ENCODE measurements at regions not wholly inside any gene's neighbourhood (a gene's known extent, or its start where the extent isn't known, plus 50 kb on each side); places are given as distances from the start of the nearest gene placed in this dataset.

DNA sequence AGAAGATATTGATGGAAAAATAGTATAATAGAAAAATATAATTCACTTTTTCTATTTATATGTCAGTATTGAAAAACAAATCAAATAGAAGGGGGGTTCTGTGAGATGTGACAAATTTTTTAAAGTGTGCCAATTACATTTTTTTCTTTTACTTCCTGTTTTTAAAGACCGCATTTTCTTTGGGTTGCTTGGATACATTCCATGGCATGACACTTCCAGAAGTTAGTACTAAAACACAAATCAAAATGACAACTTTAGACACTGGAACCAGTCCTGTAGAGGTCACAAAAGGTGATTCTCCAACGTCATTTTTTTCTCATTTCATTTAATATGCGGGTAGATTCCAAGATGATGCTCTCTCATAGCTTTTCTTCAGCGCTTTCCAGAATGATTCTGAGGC lies 116.2 kb upstream of the GNPDA2 start:
- Histone ChIP-seq H3K9me3 (no peaks in the 10 kb centered on the region), H3K27me3 (no peaks in the 10 kb centered on the region), H3K4me1 (no peaks in the 10 kb centered on the region), H3K36me3 (no peaks in the 10 kb centered on the region), H3K27ac (no peak overlapping the region), H3K4me3 (no peak overlapping the region)
- no peak for DNase-seq
- in situ Hi-C loops (cut with MboI; ENCODE audit: low pct_ligation_motif_present in 1 of 4, low pct_unique_long_range_greater_than_20kb in 1 of 4, low sequenced_read_pairs in 3 of 4) (no loop called here), intact Hi-C loops (cut with DNase I; ENCODE audit: low total_unique reads) (no loop called here)
- TF ChIP-seq POLR2AphosphoS5 (IDR thresholded peaks at IDR 0.05): no peak
- TF ChIP-seq EP300 (IDR thresholded peaks at IDR 0.05; ENCODE audit: low read depth): no peak
- TF ChIP-seq POLR2A (IDR thresholded peaks at IDR 0.05): no peak
- TF ChIP-seq, protein P1, sequence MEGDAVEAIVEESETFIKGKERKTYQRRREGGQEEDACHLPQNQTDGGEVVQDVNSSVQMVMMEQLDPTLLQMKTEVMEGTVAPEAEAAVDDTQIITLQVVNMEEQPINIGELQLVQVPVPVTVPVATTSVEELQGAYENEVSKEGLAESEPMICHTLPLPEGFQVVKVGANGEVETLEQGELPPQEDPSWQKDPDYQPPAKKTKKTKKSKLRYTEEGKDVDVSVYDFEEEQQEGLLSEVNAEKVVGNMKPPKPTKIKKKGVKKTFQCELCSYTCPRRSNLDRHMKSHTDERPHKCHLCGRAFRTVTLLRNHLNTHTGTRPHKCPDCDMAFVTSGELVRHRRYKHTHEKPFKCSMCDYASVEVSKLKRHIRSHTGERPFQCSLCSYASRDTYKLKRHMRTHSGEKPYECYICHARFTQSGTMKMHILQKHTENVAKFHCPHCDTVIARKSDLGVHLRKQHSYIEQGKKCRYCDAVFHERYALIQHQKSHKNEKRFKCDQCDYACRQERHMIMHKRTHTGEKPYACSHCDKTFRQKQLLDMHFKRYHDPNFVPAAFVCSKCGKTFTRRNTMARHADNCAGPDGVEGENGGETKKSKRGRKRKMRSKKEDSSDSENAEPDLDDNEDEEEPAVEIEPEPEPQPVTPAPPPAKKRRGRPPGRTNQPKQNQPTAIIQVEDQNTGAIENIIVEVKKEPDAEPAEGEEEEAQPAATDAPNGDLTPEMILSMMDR (IDR thresholded peaks at IDR 0.05): no peak
- 53 to 62% methylated on average over 4 of the region's 4 CpGs for WGBS, 2 donors (ENCODE audit: low coverage in 1 of 2)

DNA sequence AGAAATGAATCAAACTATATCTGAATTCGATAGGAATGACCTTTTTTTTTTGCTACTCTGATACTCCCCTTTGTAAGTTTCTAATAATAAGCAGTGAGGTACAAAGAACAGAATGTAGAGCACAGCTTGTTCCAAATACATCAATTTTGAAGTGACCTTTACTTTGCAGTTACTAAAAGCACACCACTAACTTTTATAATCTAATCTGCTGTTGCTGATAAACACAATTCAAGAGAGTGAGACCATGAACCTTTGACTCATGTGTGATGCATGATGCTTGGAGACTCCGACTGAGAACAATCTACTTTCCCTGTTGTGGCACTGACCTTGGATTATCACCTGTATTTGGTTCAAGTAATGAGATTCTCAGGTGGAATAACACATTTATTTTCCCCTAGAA lies 91.6 kb upstream of the GNPDA2 start:
- TF ChIP-seq, protein P1 (IDR thresholded peaks at IDR 0.05): no peak
- no peak for TF ChIP-seq POLR2AphosphoS5 (IDR thresholded peaks at IDR 0.05)
- TF ChIP-seq EP300 (IDR thresholded peaks at IDR 0.05; ENCODE audit: low read depth): no peak
- no peak for TF ChIP-seq POLR2A (IDR thresholded peaks at IDR 0.05)
- WGBS, 2 donors (ENCODE audit: low coverage in 1 of 2): 49 to 50% methylated on average over 2 of the region's 2 CpGs
- Histone ChIP-seq H3K9me3 (no peaks in the 10 kb centered on the region), H3K4me1 (no peaks in the 10 kb centered on the region), H3K4me3 (no peak overlapping the region), H3K27me3 (no peaks in the 10 kb centered on the region), H3K27ac (no peak overlapping the region), H3K36me3 (no peaks in the 10 kb centered on the region)
- in situ Hi-C loops (cut with MboI; ENCODE audit: low pct_ligation_motif_present in 1 of 4, low pct_unique_long_range_greater_than_20kb in 1 of 4, low sequenced_read_pairs in 3 of 4) (no loop called here), intact Hi-C loops (cut with DNase I; ENCODE audit: low total_unique reads) (no loop called here)
- DNase-seq: no peak

DNA sequence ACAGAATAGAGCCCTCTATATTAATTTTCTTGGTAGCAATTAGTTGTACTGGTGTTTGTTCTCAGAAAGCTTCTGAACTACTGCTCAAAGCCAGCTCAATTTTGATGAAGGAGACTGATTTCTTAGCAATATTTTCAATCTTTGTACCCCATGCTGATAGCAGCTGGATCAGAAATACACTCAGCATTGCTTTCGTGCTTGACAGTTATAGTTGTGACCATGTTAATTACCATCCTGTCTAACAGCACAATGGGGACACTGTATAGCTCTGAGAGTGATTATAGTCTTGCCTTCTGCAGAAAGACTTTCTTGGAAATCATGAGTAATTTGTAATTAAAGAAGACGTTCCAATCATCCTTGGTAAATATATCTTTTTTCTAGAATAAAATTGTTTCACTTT lies 79.7 kb upstream of the GNPDA2 start:
- H3K9me3 ChIP-seq: no peaks in the 10 kb centered on the region
- no peak for DNase-seq
- TF ChIP-seq, protein P1 (IDR thresholded peaks at IDR 0.05): no peak
- TF ChIP-seq POLR2AphosphoS5 (IDR thresholded peaks at IDR 0.05) (no peak), POLR2A (IDR thresholded peaks at IDR 0.05) (no peak), EP300 (IDR thresholded peaks at IDR 0.05; ENCODE audit: low read depth) (no peak)
- no peaks in the 10 kb centered on the region for H3K4me1 ChIP-seq
- H3K4me3 ChIP-seq: no peak overlapping the region
- intact Hi-C loops (cut with DNase I; ENCODE audit: low total_unique reads): no loop called here
- no peaks in the 10 kb centered on the region for H3K36me3 ChIP-seq
- H3K27ac ChIP-seq: no peak overlapping the region
- in situ Hi-C loops (cut with MboI; ENCODE audit: low pct_ligation_motif_present in 1 of 4, low pct_unique_long_range_greater_than_20kb in 1 of 4, low sequenced_read_pairs in 3 of 4): no loop called here
- WGBS, 2 donors (ENCODE audit: low coverage in 1 of 2): 25 to 31% methylated on average over 2 of the region's 2 CpGs
- no peaks in the 10 kb centered on the region for H3K27me3 ChIP-seq

DNA sequence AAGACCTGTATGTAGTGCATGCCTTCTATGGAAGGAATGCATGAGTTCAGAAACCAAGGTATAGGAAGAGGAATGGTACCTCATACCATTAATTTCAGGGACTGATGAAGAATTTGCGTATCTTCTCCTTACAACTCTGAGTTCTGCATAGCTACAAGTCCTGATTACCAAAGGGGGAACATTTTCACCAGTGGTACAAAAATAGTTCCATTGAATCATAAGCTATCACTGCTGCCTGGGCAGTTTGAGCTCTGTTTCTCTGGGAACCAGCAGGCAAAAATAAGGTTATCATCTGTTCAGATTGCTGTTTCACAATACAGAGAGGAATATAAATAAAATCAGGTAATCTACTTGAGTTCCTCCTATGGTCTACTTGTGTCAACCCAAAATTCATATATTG lies 77.9 kb upstream of the GNPDA2 start:
- no peak overlapping the region for H3K4me3 ChIP-seq
- WGBS, 2 donors (ENCODE audit: low coverage in 1 of 2): 90 to 91% methylated on average over 1 of the region's 1 CpG
- no peaks in the 10 kb centered on the region for H3K4me1 ChIP-seq
- no peaks in the 10 kb centered on the region for H3K36me3 ChIP-seq
- intact Hi-C loops (cut with DNase I; ENCODE audit: low total_unique reads) (no loop called here), in situ Hi-C loops (cut with MboI; ENCODE audit: low pct_ligation_motif_present in 1 of 4, low pct_unique_long_range_greater_than_20kb in 1 of 4, low sequenced_read_pairs in 3 of 4) (no loop called here)
- no peak for DNase-seq
- no peaks in the 10 kb centered on the region for H3K27me3 ChIP-seq
- TF ChIP-seq POLR2AphosphoS5 (IDR thresholded peaks at IDR 0.05) (no peak), POLR2A (IDR thresholded peaks at IDR 0.05) (no peak), EP300 (IDR thresholded peaks at IDR 0.05; ENCODE audit: low read depth) (no peak)
- TF ChIP-seq, protein P1 (IDR thresholded peaks at IDR 0.05): no peak
- no peaks in the 10 kb centered on the region for H3K9me3 ChIP-seq
- H3K27ac ChIP-seq: no peak overlapping the region
